PC-3 (cell line): ENCODE measurements at regions not wholly inside any gene's neighbourhood (a gene's known extent, or its start where the extent isn't known, plus 50 kb on each side); places are given as distances from the start of the nearest gene placed in this dataset.

ENCODE experiments used
- ATAC-seq: fragments of 200-7000 bp; cut with Tn5 transposase; 2 replicates; pipeline ENCODE4 v1.9.1; 2020; ENCODE audit warnings: mild to moderate bottlenecking, moderate library complexity
- BruUV-seq: library from RNA; stranded (reverse); fragments of 400-500 nt; replicated peaks from 2 replicates; lab custom pipeline; 2021; lab: Mats Ljungman, UMichigan
- CTCF ChIA-PET: fragments of 300-600 bp; sonication (Branson Sonifier 250); formaldehyde crosslinking; loops from one replicate; lab custom pipeline; 2022; ENCODE audit warnings: antibody characterized with exemption; lab: Charles Lee
- POLR2A ChIA-PET: fragments of 300-600 bp; sonication (Branson Sonifier 250); formaldehyde crosslinking; loops from one replicate; lab custom pipeline; 2022; ENCODE audit warnings: antibody characterized with exemption; ENCODE audit not compliant: unreplicated experiment; lab: Charles Lee
- DNase-seq: peaks from one replicate; pipeline ENCODE4 v3.0.0-alpha.2; 2015
- H2AFZ ChIP-seq: fragments of 300-600 bp; sonication (generic); 2 replicates; pipeline ENCODE4 v1.6.0; 2016; ENCODE audit warnings: antibody characterized with exemption, low read length
- H3F3A ChIP-seq: fragments of 300-600 bp; sonication (generic); one replicate; pipeline ENCODE4 v1.6.0; 2017; ENCODE audit warnings: antibody characterized with exemption, low read length, control low read depth, mild to moderate bottlenecking; ENCODE audit not compliant: unreplicated experiment
- H3K27ac ChIP-seq: fragments of 300-600 bp; sonication (generic); 2 replicates; pipeline ENCODE4 v1.5.1; 2016; ENCODE audit warnings: mild to moderate bottlenecking, low read length
- H3K27me3 ChIP-seq: fragments of 300-600 bp; sonication (generic); 2 replicates; pipeline ENCODE4 v1.6.1; 2016; ENCODE audit warnings: low read length, mixed read lengths
- H3K36me3 ChIP-seq: fragments of 300-600 bp; sonication (generic); 2 replicates; pipeline ENCODE4 v1.6.1; 2016; ENCODE audit warnings: low read depth, mixed run types, low read length, mixed read lengths
- H3K4me1 ChIP-seq: fragments of 300-600 bp; sonication (generic); 2 replicates; pipeline ENCODE4 v1.5.1; 2016; ENCODE audit warnings: low read length; ENCODE audit not compliant: insufficient read depth
- H3K4me2 ChIP-seq: fragments of 300-600 bp; sonication (generic); 2 replicates; pipeline ENCODE4 v1.6.0; 2016; ENCODE audit warnings: low read length
- H3K4me3 ChIP-seq: fragments of 300-600 bp; sonication (generic); 2 replicates; pipeline ENCODE4 v1.5.1; 2016; ENCODE audit warnings: mild to moderate bottlenecking, low read length, mixed read lengths
- H3K79me2 ChIP-seq: fragments of 300-600 bp; sonication (generic); 2 replicates; pipeline ENCODE4 v1.6.1; 2017; ENCODE audit warnings: low read length, mixed read lengths
- H3K9ac ChIP-seq: fragments of 300-600 bp; sonication (generic); 2 replicates; pipeline ENCODE4 v1.6.0; 2016; ENCODE audit warnings: mild to moderate bottlenecking, low read length
- H3K9me2 ChIP-seq: fragments of 300-600 bp; sonication (generic); replicated peaks from 2 replicates; pipeline ENCODE4 v1.6.1; 2016; ENCODE audit warnings: mixed run types, low read length, mixed read lengths
- H3K9me3 ChIP-seq: fragments of 300-600 bp; sonication (generic); 2 replicates; pipeline ENCODE4 v1.6.1; 2016; ENCODE audit warnings: low read length, mixed read lengths
- H4K20me1 ChIP-seq: fragments of 300-600 bp; sonication (generic); 2 replicates; pipeline ENCODE4 v1.6.1; 2016; ENCODE audit warnings: low read length, mixed read lengths
- EZH2 ChIP-seq: fragments of 300-600 bp; sonication (generic); IDR thresholded peaks from one replicate; pipeline ENCODE4 v1.6.1; 2017; ENCODE audit warnings: antibody characterized with exemption, mild to moderate bottlenecking, low read length; ENCODE audit not compliant: unreplicated experiment
- EZH2phosphoT487 ChIP-seq: fragments of 300-600 bp; sonication (generic); IDR thresholded peaks from 2 replicates; pipeline ENCODE4 v1.6.1; 2018; ENCODE audit warnings: mild to moderate bottlenecking, antibody characterized with exemption, low read length, borderline replicate concordance
- intact Hi-C: fragments of 100-400 bp; cut with micrococcal nuclease; formaldehyde crosslinking; loops from 2 replicates; pipeline ENCODE4 v1.9.0; 2023
- TF ChIP-seq, protein P1 (sequence below): fragments of 300-600 bp; sonication (generic); conservative IDR thresholded peaks from 2 replicates; pipeline ENCODE4 v1.5.1; 2017; ENCODE audit warnings: antibody characterized with exemption, low read depth, mild to moderate bottlenecking, low read length

DNA sequence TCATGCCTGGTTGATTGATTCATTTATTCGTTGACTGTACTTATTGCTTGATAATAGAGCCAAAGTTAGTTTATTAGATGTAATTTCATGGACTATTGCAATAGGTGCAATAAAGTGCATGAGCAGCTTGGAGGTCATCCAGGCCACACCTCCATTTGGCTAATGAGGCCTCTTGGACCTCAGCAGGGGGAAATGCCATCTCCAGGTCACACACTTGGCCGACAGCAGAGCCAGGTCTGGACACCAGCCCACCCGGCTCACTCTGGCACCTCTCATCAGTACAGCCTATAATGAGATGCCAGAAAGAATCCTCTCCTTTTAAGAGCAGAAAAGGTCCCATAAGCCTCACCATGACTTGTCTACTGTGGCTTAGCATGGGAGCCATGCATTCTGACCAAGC lies 71.2 kb upstream of the AFF3 start:
- Histone ChIP-seq H3K9me3 (no peaks in the 10 kb centered on the region), H4K20me1 (no peaks in the 10 kb centered on the region), H3K79me2 (no peaks in the 10 kb centered on the region), H3K4me2 (no peak overlapping the region), H3K4me3 (no peak overlapping the region), H3K36me3 (no peaks in the 10 kb centered on the region), H3F3A (no peaks in the 10 kb centered on the region), H3K9ac (no peak overlapping the region), H3K9me2 (no peaks in the 10 kb centered on the region), H2AFZ (no peak overlapping the region), H3K27me3 (no peaks in the 10 kb centered on the region), H3K27ac (no peak overlapping the region), H3K4me1 (no peaks in the 10 kb centered on the region)
- ChIA-PET POLR2A (no interaction called here), CTCF (no interaction called here)
- TF ChIP-seq, protein P1, sequence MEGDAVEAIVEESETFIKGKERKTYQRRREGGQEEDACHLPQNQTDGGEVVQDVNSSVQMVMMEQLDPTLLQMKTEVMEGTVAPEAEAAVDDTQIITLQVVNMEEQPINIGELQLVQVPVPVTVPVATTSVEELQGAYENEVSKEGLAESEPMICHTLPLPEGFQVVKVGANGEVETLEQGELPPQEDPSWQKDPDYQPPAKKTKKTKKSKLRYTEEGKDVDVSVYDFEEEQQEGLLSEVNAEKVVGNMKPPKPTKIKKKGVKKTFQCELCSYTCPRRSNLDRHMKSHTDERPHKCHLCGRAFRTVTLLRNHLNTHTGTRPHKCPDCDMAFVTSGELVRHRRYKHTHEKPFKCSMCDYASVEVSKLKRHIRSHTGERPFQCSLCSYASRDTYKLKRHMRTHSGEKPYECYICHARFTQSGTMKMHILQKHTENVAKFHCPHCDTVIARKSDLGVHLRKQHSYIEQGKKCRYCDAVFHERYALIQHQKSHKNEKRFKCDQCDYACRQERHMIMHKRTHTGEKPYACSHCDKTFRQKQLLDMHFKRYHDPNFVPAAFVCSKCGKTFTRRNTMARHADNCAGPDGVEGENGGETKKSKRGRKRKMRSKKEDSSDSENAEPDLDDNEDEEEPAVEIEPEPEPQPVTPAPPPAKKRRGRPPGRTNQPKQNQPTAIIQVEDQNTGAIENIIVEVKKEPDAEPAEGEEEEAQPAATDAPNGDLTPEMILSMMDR: no peak
- TF ChIP-seq EZH2phosphoT487 (no peak), EZH2 (no peak)
- DNase-seq (no peak), ATAC-seq (no peak)
- BruUV-seq: no TSS peak
- intact Hi-C loops: no loop called here

DNA sequence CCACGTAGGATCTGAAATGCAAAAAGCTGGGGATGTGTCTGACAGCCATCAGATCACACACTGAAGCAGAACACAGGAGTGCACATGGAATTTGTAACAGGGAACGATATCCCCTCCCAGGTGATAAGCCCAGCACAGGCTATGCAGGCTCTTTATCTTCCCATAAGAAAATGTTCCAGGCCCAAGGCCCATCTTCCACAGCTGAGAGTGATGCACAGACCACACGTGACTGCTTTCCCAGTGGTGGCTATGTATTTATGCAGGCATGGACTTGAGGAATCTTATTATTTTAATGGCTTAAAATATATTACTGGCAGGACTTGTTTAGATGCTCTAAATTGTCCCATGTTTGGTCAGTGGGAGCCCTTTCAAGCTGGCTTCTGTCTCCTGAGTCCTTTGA lies 70.5 kb upstream of the AFF3 start:
- Histone ChIP-seq H3K27ac (no peak overlapping the region), H3K9me2 (no peaks in the 10 kb centered on the region), H3K9me3 (no peaks in the 10 kb centered on the region), H2AFZ (no peak overlapping the region), H3K4me3 (no peak overlapping the region), H3K4me2 (no peak overlapping the region), H3K27me3 (no peaks in the 10 kb centered on the region), H3F3A (no peaks in the 10 kb centered on the region), H3K36me3 (no peaks in the 10 kb centered on the region), H4K20me1 (no peaks in the 10 kb centered on the region), H3K4me1 (no peaks in the 10 kb centered on the region), H3K79me2 (no peaks in the 10 kb centered on the region), H3K9ac (no peak overlapping the region)
- intact Hi-C loops: no loop called here
- no peak for TF ChIP-seq EZH2
- TF ChIP-seq EZH2phosphoT487: no peak
- TF ChIP-seq, protein P1: no peak
- no peak for ATAC-seq
- DNase-seq: no peak
- ChIA-PET CTCF (no interaction called here), POLR2A (no interaction called here)
- BruUV-seq: no TSS peak

DNA sequence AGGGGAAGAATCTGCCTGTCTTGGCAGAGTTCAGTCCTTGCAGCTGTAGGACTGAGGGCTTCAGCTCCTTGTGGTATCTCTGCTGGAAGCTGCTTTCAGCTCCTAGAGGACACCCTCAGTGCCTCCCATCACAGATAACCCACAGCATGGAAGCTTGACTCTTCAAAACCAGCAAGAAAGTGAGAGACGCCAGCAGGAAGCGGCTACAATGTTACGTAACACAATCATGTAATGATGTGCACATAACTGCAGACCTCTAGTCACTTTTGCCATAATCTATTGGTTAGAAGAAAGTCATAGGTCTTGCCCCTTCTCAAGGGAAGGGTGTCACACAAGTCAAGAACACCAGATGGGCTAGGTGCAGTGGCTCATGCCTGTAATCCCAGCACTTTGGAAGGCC lies 69.1 kb upstream of the AFF3 start:
- TF ChIP-seq EZH2phosphoT487 (no peak), EZH2 (no peak)
- TF ChIP-seq, protein P1: no peak
- Histone ChIP-seq H3K79me2 (no peaks in the 10 kb centered on the region), H3K4me3 (no peak overlapping the region), H4K20me1 (no peaks in the 10 kb centered on the region), H3K9me3 (no peaks in the 10 kb centered on the region), H3K27ac (no peak overlapping the region), H3K4me2 (no peak overlapping the region), H3K36me3 (no peaks in the 10 kb centered on the region), H3K27me3 (no peaks in the 10 kb centered on the region), H3F3A (no peaks in the 10 kb centered on the region), H3K9me2 (no peaks in the 10 kb centered on the region), H2AFZ (no peak overlapping the region), H3K9ac (no peak overlapping the region), H3K4me1 (no peaks in the 10 kb centered on the region)
- CTCF ChIA-PET: no interaction called here
- no peak for DNase-seq
- intact Hi-C loops: no loop called here
- BruUV-seq: no TSS peak
- POLR2A ChIA-PET: interaction anchor here (0.6 kb wide), 1 partner anchor 637 kb away, joined by 3 read pairs; no protein-coding TSS in a partner anchor
- ATAC-seq: no peak
